ENCODE measurements at regions not wholly inside any gene's neighbourhood (a gene's known extent, or its start where the extent isn't known, plus 50 kb on each side); places are given as distances from the start of the nearest gene placed in this dataset.
A peak's percentile ranks its signal among the peaks of the same experiment; 100 is the strongest.

GRCh38 chr12:47311568-47311967 lies 231.8 kb upstream of the AMIGO2 start:
- DNase-seq (ENCODE audit: low read depth, low spot score) = no peak
- POLR2A ChIA-PET = no interaction called here
- SMC1A ChIA-PET (ENCODE audit: uncharacterized antibody, unreplicated experiment) = interaction anchor here (1.1 to 2.9 kb wide), 4 partner anchors 10 to 278 kb away, joined by 3 to 11 read pairs (median 5); no protein-coding TSS in a partner anchor
- intact Hi-C loops (cut with micrococcal nuclease; ENCODE audit: unreplicated experiment) = loop anchor here (5.0 kb wide), 1 partner anchor 86 kb away; no protein-coding TSS in a partner anchor
- Histone ChIP-seq H3K4me2 (ENCODE audit: control insufficient read depth, insufficient read depth) (no peak overlapping the region), H3K27me3 (replicated peaks in 1 of 2; ENCODE audit: control insufficient read depth in 2 of 2, insufficient read depth in 2 of 2, low read length in 1 of 2) (no peaks in the 10 kb centered on the region), H3K36me3 (ENCODE audit: control insufficient read depth in 2 of 2, insufficient read depth in 2 of 2, low read length in 1 of 2) (no peaks in the 10 kb centered on the region), H4K20me1 (ENCODE audit: control insufficient read depth, insufficient read depth) (no peaks in the 10 kb centered on the region), H3K4me1 (ENCODE audit: control insufficient read depth, insufficient read depth, low read length) (peaks cover 3% of the 10 kb centered on the region), H3K27ac (ENCODE audit: control insufficient read depth, insufficient read depth) (no peak overlapping the region), H3K4me3 (no peak overlapping the region), H2AFZ (ENCODE audit: control insufficient read depth, low read depth, low read length) (no peak overlapping the region), H3K79me2 (ENCODE audit: control insufficient read depth, insufficient read depth, low read length) (no peaks in the 10 kb centered on the region), H3K9ac (ENCODE audit: control insufficient read depth, insufficient read depth, low read length) (no peak overlapping the region), H3K9me3 (replicated peaks; ENCODE audit: control insufficient read depth, insufficient read depth, low read length) (no peaks in the 10 kb centered on the region)
- TF ChIP-seq NFYB (IDR thresholded peaks at IDR 0.05; ENCODE audit: insufficient read depth, low read depth, low read length) (no peak), SUPT20H (IDR thresholded peaks at IDR 0.05; ENCODE audit: borderline replicate concordance, control insufficient read depth, low read depth, low read length) (no peak), TAF1 (IDR thresholded peaks at IDR 0.05; ENCODE audit: borderline replicate concordance, low read depth, low read length) (no peak), ELK1 (IDR thresholded peaks at IDR 0.05; ENCODE audit: low read depth, low read length) (no peak), SRF (IDR thresholded peaks at IDR 0.05; ENCODE audit: low read depth in 2 of 2, low read length in 2 of 2) (no peak), RUNX3 (IDR thresholded peaks at IDR 0.05; ENCODE audit: low read length) (no peak), WRNIP1 (IDR thresholded peaks at IDR 0.05; ENCODE audit: borderline replicate concordance, low read depth, low read length) (no peak), NFYA (IDR thresholded peaks at IDR 0.05; ENCODE audit: borderline replicate concordance, low read depth, low read length) (no peak), KLF5 (IDR thresholded peaks at IDR 0.05; ENCODE audit: partially characterized antibody) (no peak)
- FAIRE-seq = peak; percentile 66
- CTCF ChIA-PET = interaction anchor here (0.8 to 2.6 kb wide), 4 partner anchors 95 to 279 kb away, joined by 3 to 8 read pairs (median 4); no protein-coding TSS in a partner anchor
- no TSS peak for BruUV-seq (replicated peaks)
- no peak for ATAC-seq
- RAD21 ChIA-PET (ENCODE audit: unreplicated experiment) = interaction anchor here (0.6 to 1.5 kb wide), 3 partner anchors 240 to 581 kb away, joined by 3 to 4 read pairs (median 3); no protein-coding TSS in a partner anchor
- WGBS (ENCODE audit: insufficient coverage, insufficient replicate concordance, low lambda C conversion rate, missing lambda C conversion rate) = 45% methylated on average over 4 of the region's 4 CpGs
- in situ Hi-C loops (cut with MboI) = no loop called here

Data from GM12878 (cell line).